NT2/D1 (cell line): ENCODE measurements at regions not wholly inside any gene's neighbourhood (a gene's known extent, or its start where the extent isn't known, plus 50 kb on each side); places are given as distances from the start of the nearest gene placed in this dataset.

Experiments used
- SUZ12 ChIP-seq: IDR thresholded peaks from 2 replicates; pipeline ENCODE4 v1.6.1; 2011; ENCODE audit not compliant: insufficient read length, insufficient read depth; ENCODE audit errors: extremely low read depth
- ZNF274 ChIP-seq: IDR thresholded peaks from 2 replicates; pipeline ENCODE4 v1.6.1; 2011; ENCODE audit warnings: mild to moderate bottlenecking, low read depth, low read length

GRCh38 chr2:49241991-49242390, 87.7 kb upstream of the FSHR start:
- TF ChIP-seq ZNF274 (no peak), SUZ12 (no peak)
